Naive thymus-derived CD4-positive, alpha-beta T cell (primary cell): ENCODE measurements at regions not wholly inside any gene's neighbourhood (a gene's known extent, or its start where the extent isn't known, plus 50 kb on each side); places are given as distances from the start of the nearest gene placed in this dataset.

Source experiments
- ATAC-seq: fragments of 150-1000 bp; cut with Tn5 transposase; 2 replicates; pipeline ENCODE4 v1.10.0; 2021; ENCODE audit warnings: mild to moderate bottlenecking, moderate library complexity
- CTCF ChIA-PET: fragments of 350-600 bp; sonication (Branson Sonifier 250); formaldehyde crosslinking; loops from one replicate; lab custom pipeline; 2021; ENCODE audit warnings: antibody characterized with exemption; lab: Charles Lee
- POLR2A ChIA-PET: fragments of 350-600 bp; sonication (Branson Sonifier 250); formaldehyde crosslinking; loops from one replicate; lab custom pipeline; 2021; ENCODE audit warnings: antibody characterized with exemption, inconsistent platforms; lab: Charles Lee
- DNase-seq, 9 donors: peaks; one replicate each; pipeline versions ENCODE4 v3.0.0 to v3.0.0-alpha.2; 2020 to 2022; ENCODE audit warnings: mixed read lengths in 1 of 9
- H3K27ac ChIP-seq: one replicate; pipeline ENCODE4 v1.7.0; 2013; ENCODE audit warnings: mild to moderate bottlenecking, low read depth, low read length, moderate library complexity
- H3K27me3 ChIP-seq, 2 donors: one replicate each; pipeline ENCODE4 v1.7.0; 2013; ENCODE audit warnings: low read length in 2 of 2, mild to moderate bottlenecking in 2 of 2, moderate library complexity in 2 of 2; ENCODE audit not compliant: control insufficient read depth in 2 of 2, insufficient read depth in 2 of 2
- H3K36me3 ChIP-seq, 3 experiments: 1 replicate in 2 of 3; 2 replicates in 1 of 3; pipeline ENCODE4 v1.7.0; 2013; ENCODE audit warnings: low read length in 3 of 3, mild to moderate bottlenecking in 3 of 3, moderate library complexity in 1 of 3; ENCODE audit not compliant: insufficient read depth in 3 of 3, control insufficient read depth in 2 of 3
- H3K4me1 ChIP-seq, 2 donors: one replicate each; pipeline ENCODE4 v1.7.0; 2013; ENCODE audit warnings: low read length in 2 of 2, mild to moderate bottlenecking in 2 of 2, moderate library complexity in 1 of 2; ENCODE audit not compliant: control insufficient read depth in 2 of 2, insufficient read depth in 2 of 2
- H3K4me3 ChIP-seq: 2 replicates; pipeline ENCODE4 v1.7.0; 2013; ENCODE audit warnings: mild to moderate bottlenecking, low read length
- H3K9me3 ChIP-seq, 3 experiments: 1 replicate in 2 of 3; 2 replicates in 1 of 3; pipeline ENCODE4 v1.7.0; 2013; ENCODE audit warnings: low read length in 3 of 3; ENCODE audit not compliant: control insufficient read depth in 2 of 3
- H3K27ac Mint-ChIP-seq, 9 donors: one replicate each; pipeline ENCODE4 v1.8.0; 2020 to 2022; ENCODE audit warnings: mixed read lengths in 9 of 9, mild to moderate bottlenecking in 8 of 9, moderate library complexity in 5 of 9, inconsistent platforms in 2 of 9
- H3K27me3 Mint-ChIP-seq, 5 donors: one replicate each; pipeline ENCODE4 v1.8.0; 2021 to 2022; ENCODE audit warnings: mixed read lengths in 5 of 5, mild to moderate bottlenecking in 1 of 5
- H3K36me3 Mint-ChIP-seq, 5 donors: one replicate each; pipeline ENCODE4 v1.8.0; 2020 to 2022; ENCODE audit warnings: mixed read lengths in 5 of 5, mild to moderate bottlenecking in 3 of 5, inconsistent platforms in 1 of 5
- H3K4me1 Mint-ChIP-seq, 7 donors: one replicate each; pipeline ENCODE4 v1.8.0; 2020 to 2022; ENCODE audit warnings: mixed read lengths in 7 of 7, mild to moderate bottlenecking in 3 of 7, inconsistent platforms in 1 of 7
- H3K4me3 Mint-ChIP-seq, 10 donors: one replicate each; pipeline ENCODE4 v1.8.0; 2020 to 2022; ENCODE audit warnings: mild to moderate bottlenecking in 10 of 10, mixed read lengths in 10 of 10, moderate library complexity in 6 of 10, inconsistent platforms in 2 of 10
- H3K9me3 Mint-ChIP-seq, 11 donors: one replicate each; pipeline ENCODE4 v1.8.0; 2020 to 2022; ENCODE audit warnings: mixed read lengths in 11 of 11, mild to moderate bottlenecking in 4 of 11, inconsistent platforms in 1 of 11, moderate library complexity in 1 of 11
- intact Hi-C, 2 donors: fragments of 100-400 bp; cut with micrococcal nuclease; formaldehyde crosslinking; loops; one replicate each; pipeline ENCODE4 v1.15.1; 2023

GRCh38 chr2:12950174-12950573 lies 233.4 kb downstream of the TRIB2 start:
- no peak overlapping the region for H3K27ac ChIP-seq
- peaks cover 10 to 37% (median 21%) of the 10 kb centered on the region in 5 donors for H3K27me3 Mint-ChIP-seq
- H3K4me3 Mint-ChIP-seq = no peak overlapping the region
- ATAC-seq (no peak), DNase-seq (no peak)
- no peak overlapping the region for H3K27ac Mint-ChIP-seq
- CTCF ChIA-PET = interaction anchor here (1.6 kb wide), 1 partner anchor 19 kb away, joined by 3 read pairs; no protein-coding TSS in a partner anchor
- peaks cover 7 to 34% (median 21%) of the 10 kb centered on the region in 7 donors for H3K4me1 Mint-ChIP-seq
- POLR2A ChIA-PET = interaction anchor here (0.6 kb wide), 1 partner anchor 46 kb away, joined by 3 read pairs; no protein-coding TSS in a partner anchor
- peaks cover 0 to 3% of the 10 kb centered on the region in 2 donors for H3K27me3 ChIP-seq
- peaks cover 0 to 1% (median 0%) of the 10 kb centered on the region in 11 donors for H3K9me3 Mint-ChIP-seq
- H3K4me3 ChIP-seq = no peak overlapping the region
- H3K4me1 ChIP-seq = peaks cover 0 to 10% of the 10 kb centered on the region in 2 donors
- no peaks in the 10 kb centered on the region for H3K36me3 ChIP-seq
- no peaks in the 10 kb centered on the region for H3K9me3 ChIP-seq
- H3K36me3 Mint-ChIP-seq = no peaks in the 10 kb centered on the region
- intact Hi-C loops = no loop called here

GRCh38 chr2:12950957-12951656 lies 234.4 kb downstream of the TRIB2 start:
- H3K4me3 ChIP-seq = no peak overlapping the region
- H3K4me1 Mint-ChIP-seq = peaks cover 7 to 34% (median 21%) of the 10 kb centered on the region in 7 donors
- H3K27ac ChIP-seq = no peak overlapping the region
- no peak for DNase-seq
- peaks cover 10 to 42% (median 22%) of the 10 kb centered on the region in 5 donors for H3K27me3 Mint-ChIP-seq
- peaks cover 0 to 3% of the 10 kb centered on the region in 2 donors for H3K27me3 ChIP-seq
- POLR2A ChIA-PET = interaction anchor here (0.6 kb wide), 1 partner anchor 45 kb away, joined by 3 read pairs; no protein-coding TSS in a partner anchor
- CTCF ChIA-PET = no interaction called here
- intact Hi-C loops = no loop called here
- H3K9me3 Mint-ChIP-seq = peaks cover 0 to 3% (median 0%) of the 10 kb centered on the region in 11 donors
- peak overlapping the region in 1 of 9 donors; percentile 56 for H3K27ac Mint-ChIP-seq
- H3K36me3 ChIP-seq = no peaks in the 10 kb centered on the region
- H3K9me3 ChIP-seq = no peaks in the 10 kb centered on the region
- peaks cover 0 to 10% of the 10 kb centered on the region in 2 donors for H3K4me1 ChIP-seq
- H3K36me3 Mint-ChIP-seq = no peaks in the 10 kb centered on the region
- peak overlapping the region in 3 of 10 donors; percentile 1 to 22 (median 15) for H3K4me3 Mint-ChIP-seq
- no peak for ATAC-seq

GRCh38 chr2:12951657-12951973 lies 234.9 kb downstream of the TRIB2 start:
- H3K4me1 ChIP-seq = peaks cover 0 to 10% of the 10 kb centered on the region in 2 donors
- peak overlapping the region in 3 of 10 donors; percentile 1 to 22 (median 15) for H3K4me3 Mint-ChIP-seq
- CTCF ChIA-PET = no interaction called here
- H3K27me3 ChIP-seq = peaks cover 0 to 3% of the 10 kb centered on the region in 2 donors
- no peak overlapping the region for H3K4me3 ChIP-seq
- H3K36me3 ChIP-seq = no peaks in the 10 kb centered on the region
- no peak for ATAC-seq
- H3K4me1 Mint-ChIP-seq = peaks cover 7 to 34% (median 21%) of the 10 kb centered on the region in 7 donors
- no peaks in the 10 kb centered on the region for H3K9me3 ChIP-seq
- H3K27ac ChIP-seq = no peak overlapping the region
- intact Hi-C loops = no loop called here
- peaks cover 10 to 46% (median 22%) of the 10 kb centered on the region in 5 donors for H3K27me3 Mint-ChIP-seq
- peaks cover 0 to 3% (median 0%) of the 10 kb centered on the region in 11 donors for H3K9me3 Mint-ChIP-seq
- POLR2A ChIA-PET = no interaction called here
- DNase-seq = no peak
- H3K27ac Mint-ChIP-seq = no peak overlapping the region
- H3K36me3 Mint-ChIP-seq = no peaks in the 10 kb centered on the region

GRCh38 chr2:12953596-12953995 lies 236.9 kb downstream of the TRIB2 start:
- H3K4me1 Mint-ChIP-seq = peaks cover 7 to 30% (median 21%) of the 10 kb centered on the region in 7 donors
- H3K27ac Mint-ChIP-seq = no peak overlapping the region
- ATAC-seq = no peak
- peaks cover 10 to 60% (median 25%) of the 10 kb centered on the region in 5 donors for H3K27me3 Mint-ChIP-seq
- CTCF ChIA-PET = no interaction called here
- no peak overlapping the region for H3K4me3 ChIP-seq
- DNase-seq = no peak
- no peaks in the 10 kb centered on the region for H3K9me3 ChIP-seq
- POLR2A ChIA-PET = interaction anchor here (0.7 kb wide), 1 partner anchor 233 kb away, joined by 3 read pairs; no protein-coding TSS in a partner anchor
- intact Hi-C loops = no loop called here
- H3K9me3 Mint-ChIP-seq = peaks cover 0 to 3% (median 0%) of the 10 kb centered on the region in 11 donors
- H3K27me3 ChIP-seq = peaks cover 0 to 3% of the 10 kb centered on the region in 2 donors
- no peaks in the 10 kb centered on the region for H3K36me3 ChIP-seq
- no peak overlapping the region for H3K27ac ChIP-seq
- no peak overlapping the region for H3K4me3 Mint-ChIP-seq
- H3K4me1 ChIP-seq = peaks cover 0 to 10% of the 10 kb centered on the region in 2 donors
- no peaks in the 10 kb centered on the region for H3K36me3 Mint-ChIP-seq

GRCh38 chr2:12955864-12956263 lies 239.1 kb downstream of the TRIB2 start:
- peaks cover 0 to 14% (median 7%) of the 10 kb centered on the region in 7 donors for H3K4me1 Mint-ChIP-seq

GRCh38 chr2:12957251-12957650 lies 240.5 kb downstream of the TRIB2 start:
- peaks cover 0 to 3% (median 0%) of the 10 kb centered on the region in 7 donors for H3K4me1 Mint-ChIP-seq
- H3K9me3 ChIP-seq = no peaks in the 10 kb centered on the region
- ChIA-PET POLR2A (no interaction called here), CTCF (interaction anchor here (1.3 kb wide), 1 partner anchor 50 kb away, joined by 3 read pairs; no protein-coding TSS in a partner anchor)
- no peaks in the 10 kb centered on the region for H3K36me3 ChIP-seq
- no peak overlapping the region for H3K27ac ChIP-seq
- no peak overlapping the region for H3K27ac Mint-ChIP-seq
- no peak for DNase-seq
- no peak for ATAC-seq
- H3K4me3 ChIP-seq = no peak overlapping the region
- H3K9me3 Mint-ChIP-seq = peaks cover 0 to 15% (median 6%) of the 10 kb centered on the region in 11 donors
- H3K36me3 Mint-ChIP-seq = peaks cover 0 to 6% (median 0%) of the 10 kb centered on the region in 5 donors
- no peaks in the 10 kb centered on the region for H3K27me3 ChIP-seq
- intact Hi-C loops = no loop called here
- H3K4me3 Mint-ChIP-seq = no peak overlapping the region
- H3K4me1 ChIP-seq = no peaks in the 10 kb centered on the region
- H3K27me3 Mint-ChIP-seq = peaks cover 5 to 73% (median 32%) of the 10 kb centered on the region in 5 donors

More at GRCh38 chr2:12955864-12956263, 239.1 kb downstream of the TRIB2 start:
- Mint-ChIP-seq H3K9me3 (peaks cover 0 to 15% (median 6%) of the 10 kb centered on the region in 11 donors), H3K27ac (no peak overlapping the region), H3K4me3 (no peak overlapping the region), H3K36me3 (peaks cover 0 to 6% (median 0%) of the 10 kb centered on the region in 5 donors), H3K27me3 (peaks cover 14 to 69% (median 40%) of the 10 kb centered on the region in 5 donors)
- DNase-seq (no peak), ATAC-seq (no peak)
- Histone ChIP-seq H3K27ac (no peak overlapping the region), H3K9me3 (no peaks in the 10 kb centered on the region), H3K27me3 (no peaks in the 10 kb centered on the region), H3K4me1 (no peaks in the 10 kb centered on the region), H3K4me3 (no peak overlapping the region), H3K36me3 (no peaks in the 10 kb centered on the region)
- POLR2A ChIA-PET = no interaction called here
- intact Hi-C loops = no loop called here
- CTCF ChIA-PET = interaction anchor here (0.7 kb wide), 1 partner anchor 14 kb away, joined by 5 read pairs; no protein-coding TSS in a partner anchor
